ENCODE measurements at regions not wholly inside any gene's neighbourhood (a gene's known extent, or its start where the extent isn't known, plus 50 kb on each side); places are given as distances from the start of the nearest gene placed in this dataset.
A peak's percentile ranks its signal among the peaks of the same experiment; 100 is the strongest.

GRCh38 chr7:113179313-113179712, 61.0 kb upstream of the SMIM30 start:
- Histone ChIP-seq H3K9ac (ENCODE audit: low read depth, low read length) (no peak overlapping the region), H4K8ac (ENCODE audit: low read depth in 2 of 2, low read length in 2 of 2) (no peak overlapping the region), H3K4ac (ENCODE audit: low read depth, low read length) (no peak overlapping the region), H2AK9ac (replicated peaks; ENCODE audit: low read depth, low read length, poor library complexity) (no peak overlapping the region), H4K20me1 (ENCODE audit: insufficient read depth, low read length) (no peaks in the 10 kb centered on the region), H3K27me3 (ENCODE audit: control insufficient read depth, insufficient read depth, low read length) (no peaks in the 10 kb centered on the region), H2BK120ac (ENCODE audit: low read depth, low read length) (no peak overlapping the region), H3K9me3 (ENCODE audit: control insufficient read depth, insufficient read depth, low read length) (no peaks in the 10 kb centered on the region), H3K27ac (ENCODE audit: insufficient read depth, low read length) (no peak overlapping the region), H3K56ac (ENCODE audit: extremely low read depth, insufficient read depth, low read length) (no peak overlapping the region), H3K4me3 (ENCODE audit: insufficient read depth, low read depth, low read length) (no peak overlapping the region), H3K23ac (ENCODE audit: low read depth, low read length) (no peak overlapping the region), H4K91ac (ENCODE audit: insufficient read depth, low read depth, low read length) (no peak overlapping the region), H3K4me2 (ENCODE audit: low read depth, low read length) (peak overlapping the region; percentile 62; the same call in 1 of the 2 replicates), H3K79me1 (ENCODE audit: low read depth in 1 of 2, low read length in 2 of 2) (no peaks in the 10 kb centered on the region), H3K14ac (replicated peaks; ENCODE audit: low read depth, low read length) (no peak overlapping the region), H3K9me1 (ENCODE audit: insufficient read depth, low read length) (no peaks in the 10 kb centered on the region), H2BK15ac (ENCODE audit: low read depth, low read length) (no peak overlapping the region), H4K5ac (ENCODE audit: low read depth, low read length) (peak overlapping the region; percentile 74; the same call in 1 of the 2 replicates), H3K36me3 (ENCODE audit: control insufficient read depth, insufficient read depth, low read length) (no peaks in the 10 kb centered on the region), H3K4me1 (ENCODE audit: control insufficient read depth, insufficient read depth, low read length) (no peaks in the 10 kb centered on the region; the same call in 1 of the 2 replicates), H2AFZ (replicated peaks; ENCODE audit: low read length, poor library complexity) (no peak overlapping the region), H3K18ac (ENCODE audit: low read depth, low read length) (no peak overlapping the region; the same call in 1 of the 2 replicates), H2AK5ac (ENCODE audit: low read depth, low read length) (no peak overlapping the region), H2BK5ac (ENCODE audit: low read depth, low read length, poor library complexity, severe bottlenecking) (no peak overlapping the region), H2BK20ac (ENCODE audit: low read depth, low read length) (no peak overlapping the region)
- DNase-seq = peak; percentile 19
- no TSS peak for BruUV-seq (replicated peaks)
- in situ Hi-C loops (cut with MboI; ENCODE audit: low sequenced_read_pairs) = no loop called here
- dilution Hi-C loops (cut with HindIII; ENCODE audit: low sequenced_read_pairs, unreplicated experiment) = no loop called here
- CTCF ChIA-PET = no interaction called here
- TF ChIP-seq RFX5 (IDR thresholded peaks at IDR 0.05; ENCODE audit: low read depth, low read length) = no peak
- no peak for TF ChIP-seq CTCF (conservative IDR thresholded peaks at IDR 0.05; ENCODE audit: low read depth, low read length)
- no peak for TF ChIP-seq ELK1 (IDR thresholded peaks at IDR 0.05; ENCODE audit: borderline replicate concordance, low read depth, low read length)
- TF ChIP-seq MAFK (IDR thresholded peaks at IDR 0.05; ENCODE audit: low read depth, low read length) = no peak
- TF ChIP-seq USF2 (IDR thresholded peaks at IDR 0.05; ENCODE audit: low read depth, low read length) = no peak
- peak; percentile 80 for ATAC-seq (ENCODE audit: low read depth)
- POLR2A ChIA-PET (ENCODE audit: unreplicated experiment) = no interaction called here
- no CpG with 5 or more reads among the region's 2 CpGs for WGBS, 2 experiments (ENCODE audit: extremely low coverage in 2 of 2, insufficient read length in 1 of 2)
- intact Hi-C loops (cut with micrococcal nuclease) = no loop called here

Data from IMR-90 (cell line).